ENCODE measurements at regions not wholly inside any gene's neighbourhood (a gene's known extent, or its start where the extent isn't known, plus 50 kb on each side); places are given as distances from the start of the nearest gene placed in this dataset.

- peak; percentile 61 for DNase-seq (ENCODE audit: low read depth)
Observed at GRCh38 chr5:74288448-74289108, 351.9 kb downstream of the ENC1 start.

- no peak for DNase-seq (ENCODE audit: low read depth)
Observed at GRCh38 chr5:74288038-74288437, 352.5 kb downstream of the ENC1 start.

DNA sequence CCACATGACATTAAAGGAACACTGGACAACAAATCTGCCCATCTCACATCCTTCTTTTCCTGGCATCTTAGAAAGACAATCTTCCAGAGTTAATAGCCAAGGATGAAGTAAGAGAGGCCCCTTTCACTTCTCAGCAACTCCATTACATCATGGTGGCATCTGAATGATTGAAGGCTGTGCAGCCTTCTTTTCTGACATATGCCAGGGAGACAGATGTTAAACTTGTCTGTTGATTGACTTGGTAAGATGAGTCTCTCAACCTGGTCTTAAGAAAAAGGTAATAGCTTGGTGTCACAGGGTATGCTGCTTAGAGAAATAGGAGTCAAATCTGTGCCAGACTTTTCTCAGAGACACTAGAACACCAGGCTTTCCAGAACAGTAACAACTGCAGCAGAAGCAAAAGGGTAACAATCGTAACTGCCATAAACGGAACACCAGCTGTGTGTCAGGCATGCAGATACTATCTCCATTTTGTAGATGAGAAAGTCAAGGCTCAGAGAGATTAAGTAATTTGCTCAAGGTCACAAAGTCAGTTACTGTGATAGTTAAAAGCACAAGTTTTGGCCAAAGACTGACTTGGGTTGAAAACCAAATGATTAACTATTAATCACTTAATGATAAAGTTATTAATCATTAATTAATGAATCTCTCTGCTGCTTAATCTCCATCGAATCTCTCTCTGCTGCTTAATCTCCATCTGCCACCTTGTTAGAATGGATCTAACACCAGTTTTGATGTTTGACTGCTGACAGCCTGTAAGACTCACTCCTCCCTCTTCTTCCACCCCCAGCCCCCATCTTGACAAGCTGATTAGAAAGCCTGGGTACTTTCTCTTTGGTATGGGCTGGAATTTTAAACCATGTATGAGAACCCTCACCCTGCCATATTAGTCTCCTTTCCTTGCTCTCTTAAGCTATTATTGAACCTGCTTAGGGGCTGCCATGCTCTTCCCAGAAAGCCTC, 353.5 kb downstream of the ENC1 start:
- DNase-seq (ENCODE audit: low read depth): no peak

GRCh38 chr5:74285675-74286280, 354.8 kb downstream of the ENC1 start:
- no peak for DNase-seq (ENCODE audit: low read depth)

GRCh38 chr5:74282490-74282889, 358.0 kb downstream of the ENC1 start:
- no peak for DNase-seq (ENCODE audit: low read depth)

- DNase-seq (ENCODE audit: low read depth): no peak
Observed at GRCh38 chr5:74281166-74281565, 359.4 kb downstream of the ENC1 start.

GRCh38 chr5:74280306-74280705, 360.2 kb downstream of the ENC1 start:
- DNase-seq (ENCODE audit: low read depth): no peak

GRCh38 chr5:74279244-74279643, 361.3 kb downstream of the ENC1 start:
- DNase-seq (ENCODE audit: low read depth): no peak

- DNase-seq (ENCODE audit: low read depth): no peak
Observed at GRCh38 chr5:74277418-74277817, 363.1 kb downstream of the ENC1 start.

GRCh38 chr5:74275171-74275992, 365.1 kb downstream of the ENC1 start:
- DNase-seq (ENCODE audit: low read depth): peak; percentile 82

DNA sequence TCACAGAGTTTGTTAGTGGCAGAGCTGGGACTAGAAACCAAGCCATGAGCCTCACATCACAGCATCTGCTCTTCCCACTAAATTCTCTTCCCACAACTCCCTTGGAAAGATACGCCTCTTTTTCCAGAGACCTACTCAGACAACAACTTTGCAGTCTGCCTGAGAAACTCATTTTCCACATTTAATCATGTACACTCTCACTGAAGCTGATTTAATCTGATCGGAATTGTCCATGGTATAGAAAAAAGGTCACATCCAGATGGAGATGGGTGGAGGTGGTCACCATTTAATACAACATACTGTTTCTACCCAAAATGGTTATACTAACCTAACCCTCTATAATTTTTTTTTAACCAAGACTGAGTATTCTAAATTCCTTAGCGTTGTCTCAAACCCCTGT, 366.2 kb downstream of the ENC1 start:
- no peak for DNase-seq (ENCODE audit: low read depth)

DNA sequence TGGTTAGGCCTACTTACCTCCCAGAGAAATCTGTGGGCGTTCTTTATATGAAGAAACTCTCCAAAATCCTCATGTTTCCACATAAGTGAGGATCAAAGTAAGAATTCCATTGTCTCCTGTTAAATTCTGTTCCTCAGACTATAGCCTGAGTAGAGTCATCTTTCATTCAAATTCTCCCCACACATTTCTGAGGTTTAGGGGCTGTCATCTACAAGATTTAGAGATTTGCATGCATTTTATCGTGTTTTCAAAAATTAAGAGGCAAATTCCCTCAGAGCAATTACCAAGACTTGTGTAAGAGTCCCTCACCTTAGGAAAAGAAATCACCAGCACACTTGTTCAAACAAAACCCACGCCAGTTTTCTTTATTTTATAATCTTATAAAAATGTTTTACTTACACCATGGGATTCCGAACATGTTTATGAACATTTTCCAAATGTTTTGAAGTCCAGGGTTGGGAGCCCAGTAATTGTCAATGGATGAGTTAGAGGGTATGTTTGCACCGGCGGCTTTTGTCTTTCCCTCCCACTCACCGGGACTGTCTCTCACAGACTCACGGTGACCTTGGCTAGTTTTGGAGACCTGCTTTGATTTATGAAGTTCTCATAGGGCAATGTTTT, 367.6 kb downstream of the ENC1 start:
- DNase-seq (ENCODE audit: low read depth): peak; percentile 60

- DNase-seq (ENCODE audit: low read depth): no peak
Observed at GRCh38 chr5:74272024-74272775, 368.3 kb downstream of the ENC1 start.

- no peak for DNase-seq (ENCODE audit: low read depth)
Observed at GRCh38 chr5:74268297-74268696, 372.2 kb downstream of the ENC1 start.

DNA sequence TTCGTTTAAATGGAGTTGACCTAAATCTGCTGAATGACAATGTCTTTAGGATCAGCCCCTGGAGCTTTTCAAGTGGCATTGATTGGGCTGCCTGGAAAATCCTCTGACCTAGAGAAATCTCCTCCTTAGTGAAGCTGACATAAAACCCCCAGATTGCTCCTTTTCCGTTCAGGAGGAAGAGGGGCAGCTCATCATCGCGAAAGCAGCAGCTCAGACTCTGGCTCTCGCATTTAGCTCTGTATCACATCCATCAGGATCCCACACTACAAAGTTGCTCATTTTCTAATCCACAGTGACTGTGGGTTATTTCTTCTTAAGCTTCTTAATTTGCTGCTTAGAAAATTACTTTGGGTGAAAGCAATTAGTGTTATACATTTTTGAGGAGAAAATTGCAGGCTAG, 373.7 kb downstream of the ENC1 start:
- no peak for DNase-seq (ENCODE audit: low read depth)

- DNase-seq (ENCODE audit: low read depth): no peak
Observed at GRCh38 chr5:74266132-74266531, 374.4 kb downstream of the ENC1 start.

- DNase-seq (ENCODE audit: low read depth): no peak
Observed at GRCh38 chr5:74262544-74263207, 377.9 kb downstream of the ENC1 start.

- DNase-seq (ENCODE audit: low read depth): no peak
Observed at GRCh38 chr5:74261866-74262265, 378.7 kb downstream of the ENC1 start.

GRCh38 chr5:74261421-74261820, 379.1 kb downstream of the ENC1 start:
- DNase-seq (ENCODE audit: low read depth): no peak

- no peak for DNase-seq (ENCODE audit: low read depth)
Observed at GRCh38 chr5:74259572-74259971, 381.0 kb downstream of the ENC1 start.
